ENCODE measurements at regions not wholly inside any gene's neighbourhood (a gene's known extent, or its start where the extent isn't known, plus 50 kb on each side); places are given as distances from the start of the nearest gene placed in this dataset.

DNA sequence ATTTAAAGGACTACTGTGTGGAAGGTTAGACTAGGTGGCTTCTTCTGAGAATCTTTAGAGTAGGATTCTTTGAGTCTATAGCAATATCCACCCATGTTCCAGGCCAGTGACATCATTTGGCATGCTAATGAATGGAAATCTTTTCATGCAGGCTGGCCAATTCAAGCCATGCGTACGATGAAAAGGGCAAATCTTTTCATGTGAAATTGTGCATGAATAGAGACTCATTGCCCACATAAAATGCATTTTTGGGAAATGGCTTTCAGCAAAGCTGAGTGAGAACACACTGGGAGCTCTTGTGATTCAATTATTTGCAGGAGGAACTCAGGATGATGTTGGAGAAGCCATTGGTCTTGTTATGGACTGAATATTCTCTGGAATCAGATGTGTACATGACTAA is 324.9 kb upstream of the DAB1 start:
- TF ChIP-seq, protein P1, sequence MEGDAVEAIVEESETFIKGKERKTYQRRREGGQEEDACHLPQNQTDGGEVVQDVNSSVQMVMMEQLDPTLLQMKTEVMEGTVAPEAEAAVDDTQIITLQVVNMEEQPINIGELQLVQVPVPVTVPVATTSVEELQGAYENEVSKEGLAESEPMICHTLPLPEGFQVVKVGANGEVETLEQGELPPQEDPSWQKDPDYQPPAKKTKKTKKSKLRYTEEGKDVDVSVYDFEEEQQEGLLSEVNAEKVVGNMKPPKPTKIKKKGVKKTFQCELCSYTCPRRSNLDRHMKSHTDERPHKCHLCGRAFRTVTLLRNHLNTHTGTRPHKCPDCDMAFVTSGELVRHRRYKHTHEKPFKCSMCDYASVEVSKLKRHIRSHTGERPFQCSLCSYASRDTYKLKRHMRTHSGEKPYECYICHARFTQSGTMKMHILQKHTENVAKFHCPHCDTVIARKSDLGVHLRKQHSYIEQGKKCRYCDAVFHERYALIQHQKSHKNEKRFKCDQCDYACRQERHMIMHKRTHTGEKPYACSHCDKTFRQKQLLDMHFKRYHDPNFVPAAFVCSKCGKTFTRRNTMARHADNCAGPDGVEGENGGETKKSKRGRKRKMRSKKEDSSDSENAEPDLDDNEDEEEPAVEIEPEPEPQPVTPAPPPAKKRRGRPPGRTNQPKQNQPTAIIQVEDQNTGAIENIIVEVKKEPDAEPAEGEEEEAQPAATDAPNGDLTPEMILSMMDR (IDR thresholded peaks at IDR 0.05), result no peak
- Mint-ChIP-seq H3K36me3 (ENCODE audit: low read depth) (no peaks in the 10 kb centered on the region), H3K4me3 (ENCODE audit: unreplicated experiment) (no peak overlapping the region), H3K27ac (ENCODE audit: unreplicated experiment) (no peak overlapping the region), H3K4me1 (ENCODE audit: low read depth) (no peaks in the 10 kb centered on the region), H3K9me3 (ENCODE audit: low read depth) (no peaks in the 10 kb centered on the region), H3K27me3 (ENCODE audit: low read depth) (peaks cover 10% of the 10 kb centered on the region)
- DNase-seq (ENCODE audit: low spot score), result no peak

GRCh38 chr1:57747818-57748217 is 324.0 kb upstream of the DAB1 start:
- Mint-ChIP-seq H3K27ac (ENCODE audit: unreplicated experiment) (no peak overlapping the region), H3K4me1 (ENCODE audit: low read depth) (no peaks in the 10 kb centered on the region), H3K4me3 (ENCODE audit: unreplicated experiment) (no peak overlapping the region), H3K36me3 (ENCODE audit: low read depth) (no peaks in the 10 kb centered on the region), H3K27me3 (ENCODE audit: low read depth) (peaks cover 10% of the 10 kb centered on the region), H3K9me3 (ENCODE audit: low read depth) (no peaks in the 10 kb centered on the region)
- TF ChIP-seq, protein P1 (IDR thresholded peaks at IDR 0.05), result no peak
- DNase-seq (ENCODE audit: low spot score), result no peak

DNA sequence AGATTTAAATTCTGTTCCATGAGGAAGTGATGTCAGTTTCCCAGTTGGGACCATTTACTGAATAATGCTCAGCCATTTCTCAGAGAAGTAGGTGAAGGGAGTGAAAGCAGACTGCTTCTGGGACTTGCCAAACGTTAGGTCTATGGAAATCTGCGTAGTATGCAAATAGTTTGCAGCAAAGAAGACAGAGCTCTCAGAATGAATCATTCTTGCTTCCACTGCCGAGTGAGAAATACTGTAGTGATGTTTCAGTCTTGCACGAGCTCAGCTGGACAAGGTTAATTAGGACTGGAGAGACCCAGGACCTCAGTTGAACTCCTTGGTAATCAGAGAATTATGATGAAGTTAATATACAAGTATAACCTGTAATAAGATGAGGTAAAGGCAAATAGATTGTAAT is 317.7 kb upstream of the DAB1 start:
- Mint-ChIP-seq H3K27me3 (ENCODE audit: low read depth) (peaks cover 3% of the 10 kb centered on the region), H3K36me3 (ENCODE audit: low read depth) (no peaks in the 10 kb centered on the region), H3K4me1 (ENCODE audit: low read depth) (no peaks in the 10 kb centered on the region), H3K9me3 (ENCODE audit: low read depth) (no peaks in the 10 kb centered on the region), H3K4me3 (ENCODE audit: unreplicated experiment) (no peak overlapping the region), H3K27ac (ENCODE audit: unreplicated experiment) (no peak overlapping the region)
- TF ChIP-seq, protein P1 (IDR thresholded peaks at IDR 0.05), result no peak
- no peak for DNase-seq (ENCODE audit: low spot score)

- no peaks in the 10 kb centered on the region for H3K4me1 Mint-ChIP-seq (ENCODE audit: low read depth)
- no peaks in the 10 kb centered on the region for H3K9me3 Mint-ChIP-seq (ENCODE audit: low read depth)
- no peak overlapping the region for H3K27ac Mint-ChIP-seq (ENCODE audit: unreplicated experiment)
- DNase-seq (ENCODE audit: low spot score), result no peak
- TF ChIP-seq, protein P1 (IDR thresholded peaks at IDR 0.05), result no peak
- H3K36me3 Mint-ChIP-seq (ENCODE audit: low read depth), result no peaks in the 10 kb centered on the region
- H3K27me3 Mint-ChIP-seq (ENCODE audit: low read depth), result peaks cover 12% of the 10 kb centered on the region
- H3K4me3 Mint-ChIP-seq (ENCODE audit: unreplicated experiment), result no peak overlapping the region
Observed at GRCh38 chr1:57736940-57737339, 313.1 kb upstream of the DAB1 start.

DNA sequence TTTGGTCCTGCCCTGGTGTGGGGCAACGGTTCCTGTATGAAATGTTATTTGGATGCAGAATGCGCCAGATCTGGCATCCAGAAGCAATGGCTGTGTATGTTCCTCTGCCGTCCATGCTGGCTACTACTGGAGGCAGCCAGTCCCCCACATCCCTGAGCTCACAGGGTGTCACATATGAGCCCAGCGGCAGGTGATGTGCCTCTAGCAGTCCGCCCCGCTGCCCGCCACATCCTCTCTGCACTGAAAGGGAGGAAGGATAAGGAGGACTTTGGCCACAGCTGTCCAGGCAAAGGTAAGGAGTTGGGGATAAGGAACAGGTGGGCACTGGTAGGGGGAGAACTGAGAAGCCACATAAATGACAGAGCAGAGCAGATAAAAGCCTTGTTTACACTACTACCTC is 305.3 kb upstream of the DAB1 start:
- no peaks in the 10 kb centered on the region for H3K4me1 Mint-ChIP-seq (ENCODE audit: low read depth)
- TF ChIP-seq, protein P1 (IDR thresholded peaks at IDR 0.05), result no peak
- H3K9me3 Mint-ChIP-seq (ENCODE audit: low read depth), result no peaks in the 10 kb centered on the region
- H3K27me3 Mint-ChIP-seq (ENCODE audit: low read depth), result peaks cover 17% of the 10 kb centered on the region
- no peak overlapping the region for H3K4me3 Mint-ChIP-seq (ENCODE audit: unreplicated experiment)
- H3K27ac Mint-ChIP-seq (ENCODE audit: unreplicated experiment), result no peak overlapping the region
- H3K36me3 Mint-ChIP-seq (ENCODE audit: low read depth), result no peaks in the 10 kb centered on the region
- no peak for DNase-seq (ENCODE audit: low spot score)

All from chondrocyte (in vitro differentiated cells).